Karpas-422 (cell line): ENCODE measurements at regions not wholly inside any gene's neighbourhood (a gene's known extent, or its start where the extent isn't known, plus 50 kb on each side); places are given as distances from the start of the nearest gene placed in this dataset.

Experiments used
- DNase-seq: peaks from one replicate; pipeline ENCODE4 v3.0.0-alpha.2; 2015
- H2AFZ ChIP-seq: fragments of 200-600 bp; sonication (generic); 2 replicates; pipeline ENCODE4 v1.6.1; 2014; ENCODE audit warnings: antibody characterized with exemption, low read length, mixed read lengths
- H3K27ac ChIP-seq: fragments of 200-600 bp; sonication (generic); 2 replicates; pipeline ENCODE4 v1.5.1; 2014; ENCODE audit warnings: mild to moderate bottlenecking, low read length, moderate library complexity
- H3K27me3 ChIP-seq: fragments of 200-600 bp; sonication (generic); 2 replicates; pipeline ENCODE4 v1.6.1; 2014; ENCODE audit warnings: low read length, mixed read lengths
- H3K36me3 ChIP-seq: fragments of 200-600 bp; sonication (generic); 2 replicates; pipeline ENCODE4 v1.6.1; 2014; ENCODE audit warnings: low read length, mixed read lengths; ENCODE audit not compliant: insufficient read depth
- H3K4me1 ChIP-seq: fragments of 200-600 bp; sonication (generic); 2 replicates; pipeline ENCODE4 v1.6.1; 2014; ENCODE audit warnings: mild to moderate bottlenecking, low read length, mixed read lengths
- H3K4me2 ChIP-seq: fragments of 200-600 bp; sonication (generic); 2 replicates; pipeline ENCODE4 v1.6.1; 2014; ENCODE audit warnings: low read length, low read depth, mild to moderate bottlenecking; ENCODE audit not compliant: poor library complexity, severe bottlenecking
- H3K4me3 ChIP-seq: fragments of 200-600 bp; sonication (generic); 2 replicates; pipeline ENCODE4 v1.5.1; 2014; ENCODE audit warnings: mild to moderate bottlenecking, antibody characterized with exemption, low read length, mixed read lengths
- H3K79me2 ChIP-seq: fragments of 200-600 bp; sonication (generic); 2 replicates; pipeline ENCODE4 v1.6.1; 2014; ENCODE audit warnings: mild to moderate bottlenecking, low read length, mixed read lengths
- H3K9ac ChIP-seq: fragments of 200-600 bp; sonication (generic); 2 replicates; pipeline ENCODE4 v1.6.0; 2014; ENCODE audit warnings: low read length
- H3K9me2 ChIP-seq: fragments of 200-600 bp; sonication (generic), shearing (Covaris generic); replicated peaks from 2 replicates; pipeline ENCODE4 v1.6.0; 2014; ENCODE audit warnings: mild to moderate bottlenecking, low read length, moderate library complexity; ENCODE audit not compliant: insufficient read depth
- H3K9me3 ChIP-seq: fragments of 300-700, 200-600 bp; sonication (generic); 2 replicates; pipeline ENCODE4 v1.6.1; 2014; ENCODE audit warnings: low read length, mixed read lengths
- H4K20me1 ChIP-seq: fragments of 200-600 bp; sonication (generic); 2 replicates; pipeline ENCODE4 v1.6.1; 2014; ENCODE audit warnings: mild to moderate bottlenecking, antibody characterized with exemption, low read length, low read depth; ENCODE audit not compliant: insufficient read depth

GRCh38 chr2:153101187-153101586 is 377.4 kb downstream of the RPRM start:
- H4K20me1 ChIP-seq, result no peaks in the 10 kb centered on the region
- no peak overlapping the region for H3K9ac ChIP-seq
- no peak overlapping the region for H2AFZ ChIP-seq
- no peak overlapping the region for H3K4me3 ChIP-seq
- no peak overlapping the region for H3K4me2 ChIP-seq
- DNase-seq, result no peak
- no peaks in the 10 kb centered on the region for H3K9me2 ChIP-seq
- no peaks in the 10 kb centered on the region for H3K9me3 ChIP-seq
- H3K27ac ChIP-seq, result no peak overlapping the region
- no peaks in the 10 kb centered on the region for H3K4me1 ChIP-seq
- no peaks in the 10 kb centered on the region for H3K36me3 ChIP-seq
- no peaks in the 10 kb centered on the region for H3K79me2 ChIP-seq
- no peaks in the 10 kb centered on the region for H3K27me3 ChIP-seq

DNA sequence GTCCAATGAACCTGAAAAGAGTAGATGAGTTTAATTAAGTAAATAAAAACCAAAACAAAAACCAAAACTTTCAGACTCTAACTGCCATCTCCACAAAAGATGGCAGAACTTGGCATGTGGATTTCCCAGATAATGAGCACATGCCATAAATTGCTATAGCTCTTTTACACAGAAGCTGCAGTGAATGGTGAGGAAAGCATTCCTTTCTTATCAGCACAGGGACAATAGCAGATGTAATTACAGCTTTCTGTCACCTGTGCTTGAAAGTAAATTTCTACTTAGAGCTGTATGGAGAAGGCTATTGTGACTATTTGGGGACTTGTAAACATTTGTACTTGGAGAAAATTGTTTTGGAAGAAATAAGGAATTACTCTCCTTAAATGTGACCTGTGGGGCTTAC is 378.4 kb downstream of the RPRM start:
- Histone ChIP-seq H2AFZ (no peak overlapping the region), H3K27ac (no peak overlapping the region), H3K79me2 (no peaks in the 10 kb centered on the region), H3K9me3 (no peaks in the 10 kb centered on the region), H3K36me3 (no peaks in the 10 kb centered on the region), H3K4me2 (no peak overlapping the region), H4K20me1 (no peaks in the 10 kb centered on the region), H3K9me2 (no peaks in the 10 kb centered on the region), H3K4me1 (no peaks in the 10 kb centered on the region), H3K4me3 (no peak overlapping the region), H3K9ac (no peak overlapping the region), H3K27me3 (no peaks in the 10 kb centered on the region)
- DNase-seq, result no peak

DNA sequence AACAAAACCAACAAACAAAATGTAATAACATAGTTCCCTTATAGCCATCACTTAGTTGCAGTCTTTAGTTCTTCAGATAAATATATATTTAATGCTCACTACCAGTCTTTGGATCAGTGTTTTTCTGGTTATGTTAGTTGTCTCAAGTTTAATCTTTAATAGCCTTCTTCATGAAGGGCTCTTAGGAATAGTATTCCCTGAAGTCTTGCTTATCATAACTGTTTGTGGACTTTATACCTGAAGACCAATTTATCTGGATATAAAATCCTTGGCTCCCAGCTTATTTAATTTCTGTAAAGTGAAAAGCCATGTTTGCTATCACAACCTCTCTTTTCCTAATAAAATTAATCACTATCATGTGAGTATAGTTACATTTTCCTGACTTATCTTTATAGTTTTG is 379.7 kb downstream of the ARL6IP6 start:
- Histone ChIP-seq H3K27me3 (no peaks in the 10 kb centered on the region), H3K9me2 (no peaks in the 10 kb centered on the region), H2AFZ (no peak overlapping the region), H3K36me3 (no peaks in the 10 kb centered on the region), H3K4me1 (no peaks in the 10 kb centered on the region), H3K9ac (no peak overlapping the region), H3K4me3 (no peak overlapping the region), H3K4me2 (no peak overlapping the region), H3K79me2 (no peaks in the 10 kb centered on the region), H3K9me3 (no peaks in the 10 kb centered on the region), H3K27ac (no peak overlapping the region), H4K20me1 (no peaks in the 10 kb centered on the region)
- DNase-seq, result no peak

DNA sequence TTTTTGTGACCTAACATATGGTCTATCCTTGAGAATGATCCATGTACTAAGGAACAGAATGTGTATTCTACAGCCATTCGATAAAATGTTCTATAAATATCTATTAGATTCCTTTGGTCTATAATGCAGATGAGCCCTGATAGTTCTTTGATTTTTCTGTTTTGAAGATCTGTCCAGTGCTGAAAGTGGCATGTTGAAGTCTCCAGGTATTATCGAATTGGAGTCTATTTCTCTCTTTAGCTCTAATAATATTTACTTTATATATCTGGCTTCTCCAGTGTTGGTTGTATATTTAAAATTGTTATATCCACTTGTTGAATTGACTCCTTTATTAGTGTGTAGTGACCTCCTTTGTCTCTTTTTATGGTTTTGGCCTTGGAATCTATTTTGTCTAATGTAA is 377.9 kb downstream of the ARL6IP6 start:
- H3K4me1 ChIP-seq, result no peaks in the 10 kb centered on the region
- H2AFZ ChIP-seq, result no peak overlapping the region
- DNase-seq, result no peak
- no peaks in the 10 kb centered on the region for H3K79me2 ChIP-seq
- H3K9me3 ChIP-seq, result no peaks in the 10 kb centered on the region
- no peak overlapping the region for H3K4me2 ChIP-seq
- no peaks in the 10 kb centered on the region for H3K36me3 ChIP-seq
- no peaks in the 10 kb centered on the region for H4K20me1 ChIP-seq
- no peak overlapping the region for H3K9ac ChIP-seq
- no peak overlapping the region for H3K27ac ChIP-seq
- H3K27me3 ChIP-seq, result no peaks in the 10 kb centered on the region
- H3K9me2 ChIP-seq, result no peaks in the 10 kb centered on the region
- H3K4me3 ChIP-seq, result no peak overlapping the region

DNA sequence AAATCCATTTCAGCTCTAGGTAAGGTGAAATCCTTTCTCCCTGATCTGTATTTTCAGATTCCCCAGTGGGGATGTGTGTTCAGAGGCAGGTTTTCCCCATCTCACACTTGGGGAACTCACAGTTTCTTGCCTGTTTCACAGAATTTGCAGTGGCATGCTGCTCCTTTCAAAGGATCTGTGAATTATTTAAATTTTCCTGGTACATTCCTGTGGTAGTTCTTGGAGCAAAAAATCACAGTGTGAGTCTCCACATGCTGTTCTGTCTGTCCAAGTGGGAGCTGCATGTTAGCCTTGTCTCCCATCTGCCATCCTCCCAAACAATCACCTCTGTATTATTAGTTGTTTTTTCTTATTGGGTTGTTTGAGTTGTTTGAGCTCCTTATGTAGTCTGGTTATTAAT is 372.9 kb downstream of the ARL6IP6 start:
- Histone ChIP-seq H3K4me2 (no peak overlapping the region), H3K4me3 (no peak overlapping the region), H3K9ac (no peak overlapping the region), H2AFZ (no peak overlapping the region), H3K9me3 (no peaks in the 10 kb centered on the region), H4K20me1 (no peaks in the 10 kb centered on the region), H3K4me1 (no peaks in the 10 kb centered on the region), H3K79me2 (no peaks in the 10 kb centered on the region), H3K36me3 (no peaks in the 10 kb centered on the region), H3K27ac (no peak overlapping the region), H3K27me3 (no peaks in the 10 kb centered on the region), H3K9me2 (no peaks in the 10 kb centered on the region)
- DNase-seq, result no peak

DNA sequence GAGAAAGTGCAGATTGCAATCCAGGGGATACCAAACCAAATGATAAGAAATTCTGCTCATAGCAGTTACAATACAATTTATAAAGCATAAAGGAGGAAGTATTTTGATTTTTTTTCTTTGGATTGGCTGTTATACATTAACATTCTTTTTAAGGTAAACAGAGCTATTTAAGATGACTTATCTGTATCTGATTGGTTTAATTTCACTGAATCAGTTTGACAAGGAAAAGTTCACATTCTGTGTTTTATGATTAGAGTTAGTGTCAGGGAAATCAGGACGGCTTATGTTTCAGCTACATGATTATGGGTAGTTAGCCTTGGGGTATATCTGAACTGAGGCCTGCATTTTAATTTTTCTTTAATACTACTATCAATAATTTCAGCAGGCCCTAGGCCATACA is 360.9 kb downstream of the ARL6IP6 start:
- Histone ChIP-seq H3K27me3 (no peaks in the 10 kb centered on the region), H3K4me3 (no peak overlapping the region), H3K4me1 (no peaks in the 10 kb centered on the region), H3K9me3 (no peaks in the 10 kb centered on the region), H3K36me3 (no peaks in the 10 kb centered on the region), H3K27ac (no peak overlapping the region), H3K79me2 (no peaks in the 10 kb centered on the region), H3K9me2 (no peaks in the 10 kb centered on the region), H3K9ac (no peak overlapping the region), H3K4me2 (no peak overlapping the region), H4K20me1 (no peaks in the 10 kb centered on the region), H2AFZ (no peak overlapping the region)
- DNase-seq, result no peak

DNA sequence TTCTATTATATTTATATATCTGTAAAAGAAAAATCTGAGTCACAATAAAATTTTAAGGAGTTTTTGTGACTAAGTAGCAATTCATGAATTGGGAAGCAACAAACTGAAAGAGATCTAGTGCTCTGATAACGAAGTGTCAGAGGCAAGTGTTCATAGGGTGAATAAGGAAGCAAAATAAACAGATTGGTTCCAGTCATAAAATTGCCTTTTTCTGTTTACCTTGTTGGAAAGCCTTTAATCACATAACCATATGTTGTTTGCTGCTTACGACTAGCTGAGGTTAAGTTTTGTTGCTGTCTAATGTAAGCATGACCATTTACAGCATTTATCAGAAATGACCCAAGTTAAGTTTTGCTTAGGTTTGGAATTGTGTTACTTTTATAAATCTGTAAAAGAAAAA is 358.9 kb downstream of the ARL6IP6 start:
- Histone ChIP-seq H3K27me3 (no peaks in the 10 kb centered on the region), H3K4me3 (no peak overlapping the region), H3K27ac (no peak overlapping the region), H3K9me2 (no peaks in the 10 kb centered on the region), H3K9ac (no peak overlapping the region), H3K9me3 (no peaks in the 10 kb centered on the region), H3K36me3 (no peaks in the 10 kb centered on the region), H3K4me1 (no peaks in the 10 kb centered on the region), H2AFZ (no peak overlapping the region), H3K4me2 (no peak overlapping the region), H4K20me1 (no peaks in the 10 kb centered on the region), H3K79me2 (no peaks in the 10 kb centered on the region)
- no peak for DNase-seq

GRCh38 chr2:153074207-153074606 is 355.8 kb downstream of the ARL6IP6 start:
- Histone ChIP-seq H2AFZ (no peak overlapping the region), H3K4me2 (no peak overlapping the region), H3K4me1 (no peaks in the 10 kb centered on the region), H4K20me1 (no peaks in the 10 kb centered on the region), H3K27ac (no peak overlapping the region), H3K9me3 (no peaks in the 10 kb centered on the region), H3K4me3 (no peak overlapping the region), H3K9ac (no peak overlapping the region), H3K79me2 (no peaks in the 10 kb centered on the region), H3K36me3 (no peaks in the 10 kb centered on the region), H3K27me3 (no peaks in the 10 kb centered on the region; the same call in 1 of the 2 replicates), H3K9me2 (no peaks in the 10 kb centered on the region)
- no peak for DNase-seq

GRCh38 chr2:153072813-153073212 is 354.4 kb downstream of the ARL6IP6 start:
- no peak for DNase-seq
- H3K9me3 ChIP-seq, result no peaks in the 10 kb centered on the region
- H3K36me3 ChIP-seq, result no peaks in the 10 kb centered on the region
- no peak overlapping the region for H3K4me2 ChIP-seq
- no peak overlapping the region for H3K4me3 ChIP-seq
- H3K79me2 ChIP-seq, result no peaks in the 10 kb centered on the region
- no peak overlapping the region for H3K27ac ChIP-seq
- H3K4me1 ChIP-seq, result no peaks in the 10 kb centered on the region
- no peak overlapping the region for H2AFZ ChIP-seq
- no peaks in the 10 kb centered on the region; the same call in 1 of the 2 replicates for H3K27me3 ChIP-seq
- no peaks in the 10 kb centered on the region for H4K20me1 ChIP-seq
- no peak overlapping the region for H3K9ac ChIP-seq
- no peaks in the 10 kb centered on the region for H3K9me2 ChIP-seq
